Bronchial epithelial cell (primary cell): ENCODE measurements at regions not wholly inside any gene's neighbourhood (a gene's known extent, or its start where the extent isn't known, plus 50 kb on each side); places are given as distances from the start of the nearest gene placed in this dataset.
A peak's percentile ranks its signal among the peaks of the same experiment; 100 is the strongest.

ENCODE experiments used
- DNase-seq: peaks from one replicate; pipeline ENCODE4 v3.0.0-alpha.2; 2010; ENCODE audit warnings: low read depth
- FAIRE-seq: peaks from 2 replicates; lab custom pipeline; 2011; peaks lifted over from hg19 to GRCh38; lab: Jason Lieb, UNC
- H3K27me3 ChIP-seq: 2 replicates; pipeline ENCODE4 v1.5.1; 2011; ENCODE audit warnings: low read length; ENCODE audit not compliant: control insufficient read depth, insufficient read depth
- H3K36me3 ChIP-seq: 2 replicates; pipeline ENCODE4 v1.5.1; 2011; ENCODE audit warnings: low read length; ENCODE audit not compliant: control insufficient read depth, insufficient read depth
- H3K4me3 ChIP-seq: 2 replicates; pipeline ENCODE4 v1.5.1; 2011; ENCODE audit warnings: mild to moderate bottlenecking, low read depth, low read length, control low read depth
- TF ChIP-seq, protein P1 (sequence below): IDR thresholded peaks from 2 replicates; pipeline ENCODE4 v1.5.1; 2011; ENCODE audit warnings: mild to moderate bottlenecking, moderate library complexity, low read length, control low read depth, inconsistent platforms; ENCODE audit not compliant: insufficient read depth, severe bottlenecking

DNA sequence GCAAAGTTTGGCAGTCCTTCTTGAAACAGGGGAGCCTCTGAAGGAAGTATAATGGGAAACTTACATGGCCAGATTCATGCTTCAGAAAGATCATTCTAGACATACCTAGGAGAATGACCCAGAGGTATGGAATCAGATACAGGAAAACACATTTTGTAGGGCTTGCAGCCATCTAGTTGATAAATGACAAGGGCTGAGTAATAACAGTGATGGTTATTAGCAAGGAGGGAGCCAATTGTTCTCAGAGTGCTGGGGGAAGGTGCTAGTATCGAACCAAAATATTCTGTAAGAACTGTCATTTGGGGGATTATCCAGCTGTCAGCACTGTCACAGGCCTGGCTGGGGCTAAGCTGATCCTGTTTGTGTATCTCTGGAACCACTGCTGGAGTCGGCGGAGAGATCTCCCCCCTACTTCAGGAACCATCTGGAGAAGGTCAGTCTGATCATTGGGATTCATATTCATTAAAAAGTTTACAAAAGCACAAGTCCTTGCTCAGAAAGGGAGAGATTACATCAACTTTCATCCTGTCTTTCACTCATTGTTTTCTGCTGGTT lies 113.8 kb upstream of the THSD7B start:
- Histone ChIP-seq H3K36me3 (no peaks in the 10 kb centered on the region), H3K27me3 (no peaks in the 10 kb centered on the region), H3K4me3 (no peak overlapping the region)
- TF ChIP-seq, protein P1, sequence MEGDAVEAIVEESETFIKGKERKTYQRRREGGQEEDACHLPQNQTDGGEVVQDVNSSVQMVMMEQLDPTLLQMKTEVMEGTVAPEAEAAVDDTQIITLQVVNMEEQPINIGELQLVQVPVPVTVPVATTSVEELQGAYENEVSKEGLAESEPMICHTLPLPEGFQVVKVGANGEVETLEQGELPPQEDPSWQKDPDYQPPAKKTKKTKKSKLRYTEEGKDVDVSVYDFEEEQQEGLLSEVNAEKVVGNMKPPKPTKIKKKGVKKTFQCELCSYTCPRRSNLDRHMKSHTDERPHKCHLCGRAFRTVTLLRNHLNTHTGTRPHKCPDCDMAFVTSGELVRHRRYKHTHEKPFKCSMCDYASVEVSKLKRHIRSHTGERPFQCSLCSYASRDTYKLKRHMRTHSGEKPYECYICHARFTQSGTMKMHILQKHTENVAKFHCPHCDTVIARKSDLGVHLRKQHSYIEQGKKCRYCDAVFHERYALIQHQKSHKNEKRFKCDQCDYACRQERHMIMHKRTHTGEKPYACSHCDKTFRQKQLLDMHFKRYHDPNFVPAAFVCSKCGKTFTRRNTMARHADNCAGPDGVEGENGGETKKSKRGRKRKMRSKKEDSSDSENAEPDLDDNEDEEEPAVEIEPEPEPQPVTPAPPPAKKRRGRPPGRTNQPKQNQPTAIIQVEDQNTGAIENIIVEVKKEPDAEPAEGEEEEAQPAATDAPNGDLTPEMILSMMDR: no peak
- FAIRE-seq (no peak), DNase-seq (no peak)

GRCh38 chr2:136647039-136647438 lies 118.3 kb upstream of the THSD7B start:
- TF ChIP-seq, protein P1: no peak
- Histone ChIP-seq H3K36me3 (no peaks in the 10 kb centered on the region), H3K27me3 (no peaks in the 10 kb centered on the region), H3K4me3 (no peak overlapping the region)
- no peak for FAIRE-seq
- no peak for DNase-seq

DNA sequence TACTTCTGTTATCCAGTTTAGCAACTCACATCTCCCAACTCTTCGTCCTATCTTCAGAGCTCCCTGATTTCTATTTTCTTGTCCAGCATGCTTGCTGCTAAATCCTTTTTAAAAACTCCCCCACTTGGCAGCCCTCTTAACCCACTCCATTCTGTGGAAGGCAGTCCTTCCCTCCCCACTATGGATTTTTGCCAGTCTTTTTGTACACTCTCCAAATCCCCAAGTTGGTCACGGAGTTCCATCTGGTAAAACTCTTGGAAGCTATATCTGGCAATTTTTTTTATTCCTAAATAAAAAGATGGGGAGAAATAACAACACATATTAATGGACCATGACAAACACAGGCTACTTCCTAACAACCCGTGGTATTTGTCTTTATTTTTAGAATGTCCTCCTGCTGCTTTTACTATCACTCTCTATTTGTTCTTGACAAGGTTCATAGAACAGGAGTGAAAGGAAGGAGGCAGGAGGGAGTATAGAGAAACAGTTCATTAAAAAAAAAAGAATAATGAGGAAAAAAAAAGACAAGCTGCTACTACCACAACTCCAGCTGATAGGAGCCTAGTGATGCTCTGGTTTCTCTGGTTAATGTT lies 120.0 kb upstream of the THSD7B start:
- no peak for FAIRE-seq
- Histone ChIP-seq H3K4me3 (no peak overlapping the region), H3K27me3 (no peaks in the 10 kb centered on the region), H3K36me3 (no peaks in the 10 kb centered on the region)
- TF ChIP-seq, protein P1: no peak
- no peak for DNase-seq

- H3K4me3 ChIP-seq: no peak overlapping the region
- FAIRE-seq (no peak), DNase-seq (no peak)
- TF ChIP-seq, protein P1: no peak
- no peaks in the 10 kb centered on the region for H3K36me3 ChIP-seq
- no peaks in the 10 kb centered on the region for H3K27me3 ChIP-seq
Measured at GRCh38 chr2:136639651-136640050, 125.7 kb upstream of the THSD7B start.

GRCh38 chr2:136638193-136638592 lies 127.2 kb upstream of the THSD7B start:
- DNase-seq (peak; percentile 21), FAIRE-seq (no peak)
- H3K27me3 ChIP-seq: no peaks in the 10 kb centered on the region
- TF ChIP-seq, protein P1: no peak
- H3K36me3 ChIP-seq: no peaks in the 10 kb centered on the region
- no peak overlapping the region for H3K4me3 ChIP-seq

- no peak overlapping the region for H3K4me3 ChIP-seq
- TF ChIP-seq, protein P1: no peak
Measured at GRCh38 chr2:136637402-136637801, 127.9 kb upstream of the THSD7B start.

More at GRCh38 chr2:136637402-136637801, 127.9 kb upstream of the THSD7B start:
- Histone ChIP-seq H3K27me3 (no peaks in the 10 kb centered on the region), H3K36me3 (no peaks in the 10 kb centered on the region)
- DNase-seq: no peak
- FAIRE-seq: no peak
